OCI-LY3 (cell line): ENCODE measurements at regions not wholly inside any gene's neighbourhood (a gene's known extent, or its start where the extent isn't known, plus 50 kb on each side); places are given as distances from the start of the nearest gene placed in this dataset.

ENCODE experiments used
- H2AFZ ChIP-seq: fragments of 200-600, 300-600 bp; shearing (Covaris generic); 2 replicates; pipeline ENCODE4 v1.6.0; 2014; ENCODE audit warnings: antibody characterized with exemption, low read depth, low read length
- H3K27ac ChIP-seq: fragments of 200-600, 300-600 bp; sonication (generic); 2 replicates; pipeline ENCODE4 v1.5.1; 2014; ENCODE audit warnings: mild to moderate bottlenecking, low read length, moderate library complexity, mixed read lengths
- H3K27me3 ChIP-seq: fragments of 200-600, 300-600 bp; sonication (generic); 2 replicates; pipeline ENCODE4 v1.6.1; 2014; ENCODE audit warnings: low read depth, low read length, mixed read lengths
- H3K36me3 ChIP-seq: fragments of 200-600, 300-600 bp; sonication (generic); replicated peaks from 2 replicates; pipeline ENCODE3; 2014; ENCODE audit warnings: low read depth, low read length, mixed read lengths
- H3K4me1 ChIP-seq: fragments of 300-600, 200-600 bp; sonication (generic); 2 replicates; pipeline ENCODE4 v1.6.1; 2014; ENCODE audit warnings: low read length, mixed read lengths
- H3K4me2 ChIP-seq: fragments of 200-600, 300-600 bp; sonication (generic); 2 replicates; pipeline ENCODE4 v1.6.1; 2014; ENCODE audit warnings: low read length, mixed read lengths
- H3K4me3 ChIP-seq: fragments of 300-600, 200-600 bp; sonication (generic); 2 replicates; pipeline ENCODE4 v1.5.1; 2014; ENCODE audit warnings: antibody characterized with exemption, mild to moderate bottlenecking, low read length, moderate library complexity
- H3K79me2 ChIP-seq: fragments of 300-600, 200-600 bp; shearing (Covaris generic); 2 replicates; pipeline ENCODE4 v1.6.1; 2014; ENCODE audit warnings: mild to moderate bottlenecking, low read length, mixed read lengths
- H3K9ac ChIP-seq: fragments of 300-600, 200-600 bp; shearing (Covaris generic); 2 replicates; pipeline ENCODE4 v1.6.0; 2014; ENCODE audit warnings: mild to moderate bottlenecking, low read length, moderate library complexity
- H3K9me3 ChIP-seq: fragments of 200-600, 300-600 bp; shearing (Covaris generic); 2 replicates; pipeline ENCODE4 v1.6.1; 2014; ENCODE audit warnings: low read length, mixed read lengths; ENCODE audit not compliant: insufficient read depth
- H4K20me1 ChIP-seq: fragments of 200-600, 300-600 bp; sonication (generic); 2 replicates; pipeline ENCODE4 v1.6.1; 2016; ENCODE audit warnings: low read length, mixed read lengths; ENCODE audit not compliant: insufficient read depth
- CTCF ChIP-seq: fragments of 200-600, 300-600 bp; sonication (generic); IDR thresholded peaks from 2 replicates; pipeline ENCODE4 v1.5.1; 2014; ENCODE audit warnings: antibody characterized with exemption, low read length, low read depth
- EZH2phosphoT487 ChIP-seq: fragments of 200-600 bp; shearing (Covaris generic); IDR thresholded peaks from 2 replicates; pipeline ENCODE4 v1.6.1; 2018; ENCODE audit warnings: antibody characterized with exemption, mixed run types, low read depth

DNA sequence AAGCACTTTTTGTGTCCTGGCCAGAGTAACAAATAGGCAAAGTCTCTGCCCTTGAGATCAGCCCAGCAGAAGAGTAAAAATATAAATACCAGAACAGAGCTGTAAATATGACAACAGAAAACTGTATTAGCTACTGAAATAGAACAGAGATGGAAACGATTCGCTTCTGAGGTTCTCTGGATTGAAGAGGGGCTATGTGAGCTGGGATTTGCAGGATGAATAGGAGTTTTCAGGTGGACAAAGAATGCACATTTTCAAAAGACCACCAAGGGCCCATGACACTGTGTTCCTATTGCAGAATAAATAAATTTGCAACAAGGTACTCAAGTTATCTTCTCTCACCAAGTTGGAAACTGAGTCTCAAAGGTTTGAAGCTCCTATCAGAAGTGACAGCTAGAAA lies 176.6 kb downstream of the BCL11B start:
- Histone ChIP-seq H3K4me2 (no peak overlapping the region), H2AFZ (no peak overlapping the region), H3K27ac (no peak overlapping the region), H3K4me1 (no peaks in the 10 kb centered on the region), H3K79me2 (no peaks in the 10 kb centered on the region), H3K9ac (no peak overlapping the region), H3K36me3 (no peaks in the 10 kb centered on the region), H3K4me3 (no peak overlapping the region), H4K20me1 (no peaks in the 10 kb centered on the region), H3K27me3 (no peaks in the 10 kb centered on the region), H3K9me3 (no peaks in the 10 kb centered on the region)
- TF ChIP-seq CTCF, result no peak
- TF ChIP-seq EZH2phosphoT487, result no peak

DNA sequence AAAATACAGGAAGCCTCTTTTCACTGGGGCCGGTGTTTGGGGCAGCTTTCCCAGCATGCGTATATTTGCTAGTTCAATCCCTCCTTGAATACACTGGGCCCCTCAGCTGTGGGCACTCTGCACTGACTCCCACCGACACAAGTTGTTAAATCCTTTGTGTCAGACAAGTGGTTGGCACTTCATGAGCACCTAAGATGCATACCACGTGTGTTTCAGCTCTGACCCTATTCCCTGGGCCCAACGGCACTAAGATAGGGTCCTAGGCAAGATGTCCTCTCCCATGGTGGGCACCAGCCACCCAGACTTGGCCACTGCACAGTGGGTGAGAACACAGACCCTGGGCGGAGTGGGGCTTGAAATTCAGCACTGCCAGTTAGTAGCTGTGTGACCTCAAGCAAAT lies 173.8 kb downstream of the BCL11B start:
- no peaks in the 10 kb centered on the region for H4K20me1 ChIP-seq
- TF ChIP-seq CTCF (no peak), EZH2phosphoT487 (no peak)
- no peaks in the 10 kb centered on the region for H3K4me1 ChIP-seq
- no peak overlapping the region for H3K4me2 ChIP-seq
- H3K79me2 ChIP-seq, result no peaks in the 10 kb centered on the region
- no peaks in the 10 kb centered on the region for H3K9me3 ChIP-seq
- H3K4me3 ChIP-seq, result no peak overlapping the region
- H3K27ac ChIP-seq, result no peak overlapping the region
- H3K36me3 ChIP-seq, result no peaks in the 10 kb centered on the region
- no peaks in the 10 kb centered on the region for H3K27me3 ChIP-seq
- H2AFZ ChIP-seq, result no peak overlapping the region
- H3K9ac ChIP-seq, result no peak overlapping the region

GRCh38 chr14:99099051-99099787 lies 172.8 kb downstream of the BCL11B start:
- Histone ChIP-seq H3K79me2 (no peaks in the 10 kb centered on the region), H3K9me3 (no peaks in the 10 kb centered on the region), H3K4me3 (no peak overlapping the region), H3K9ac (no peak overlapping the region), H3K36me3 (no peaks in the 10 kb centered on the region), H3K27me3 (no peaks in the 10 kb centered on the region), H3K4me1 (no peaks in the 10 kb centered on the region), H4K20me1 (no peaks in the 10 kb centered on the region), H3K27ac (no peak overlapping the region), H3K4me2 (no peak overlapping the region), H2AFZ (no peak overlapping the region)
- no peak for TF ChIP-seq EZH2phosphoT487
- TF ChIP-seq CTCF, result no peak

- no peaks in the 10 kb centered on the region for H3K36me3 ChIP-seq
- no peaks in the 10 kb centered on the region for H3K27me3 ChIP-seq
- no peak overlapping the region for H3K4me3 ChIP-seq
- H3K27ac ChIP-seq, result no peak overlapping the region
- no peaks in the 10 kb centered on the region for H3K4me1 ChIP-seq
- H4K20me1 ChIP-seq, result no peaks in the 10 kb centered on the region
- H3K4me2 ChIP-seq, result no peak overlapping the region
- 0 out of 2 replicates have a peak, but pooled peaks cover under 1% of the 10 kb centered on the region for H3K9me3 ChIP-seq
- no peak overlapping the region for H3K9ac ChIP-seq
- no peak overlapping the region for H2AFZ ChIP-seq
- H3K79me2 ChIP-seq, result no peaks in the 10 kb centered on the region
- TF ChIP-seq EZH2phosphoT487 (no peak), CTCF (no peak)
Observed at GRCh38 chr14:99100497-99101270, 171.3 kb downstream of the BCL11B start.
